ENCODE measurements at regions not wholly inside any gene's neighbourhood (a gene's known extent, or its start where the extent isn't known, plus 50 kb on each side); places are given as distances from the start of the nearest gene placed in this dataset.
"Not testable (repeated sequence)": the region's sequence is repeated elsewhere in the genome, so short reads cannot be mapped to it uniquely, and the experiment has no call there.

DNA sequence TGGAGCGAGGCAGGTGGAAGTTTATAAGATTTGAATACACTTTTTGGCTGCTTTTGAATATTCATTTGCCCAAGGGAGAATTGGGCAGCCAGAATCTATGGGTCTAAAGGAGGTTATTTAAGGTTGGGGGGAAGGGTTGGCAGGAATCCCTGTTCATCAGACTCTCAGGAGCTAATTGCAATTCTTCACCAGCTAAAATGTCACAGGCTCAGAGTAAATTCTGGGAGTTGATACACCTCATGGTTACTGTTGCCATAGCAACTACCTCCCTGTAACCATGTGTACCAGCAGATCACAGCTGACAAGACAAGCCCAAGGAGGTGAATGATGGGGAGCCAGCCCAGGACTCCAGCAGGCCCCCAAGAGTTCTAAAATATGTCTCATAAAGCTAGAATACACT is 75.5 kb downstream of the CAMK2N1 start:
- no peak overlapping the region for H2AFZ ChIP-seq (ENCODE audit: low read length)

DNA sequence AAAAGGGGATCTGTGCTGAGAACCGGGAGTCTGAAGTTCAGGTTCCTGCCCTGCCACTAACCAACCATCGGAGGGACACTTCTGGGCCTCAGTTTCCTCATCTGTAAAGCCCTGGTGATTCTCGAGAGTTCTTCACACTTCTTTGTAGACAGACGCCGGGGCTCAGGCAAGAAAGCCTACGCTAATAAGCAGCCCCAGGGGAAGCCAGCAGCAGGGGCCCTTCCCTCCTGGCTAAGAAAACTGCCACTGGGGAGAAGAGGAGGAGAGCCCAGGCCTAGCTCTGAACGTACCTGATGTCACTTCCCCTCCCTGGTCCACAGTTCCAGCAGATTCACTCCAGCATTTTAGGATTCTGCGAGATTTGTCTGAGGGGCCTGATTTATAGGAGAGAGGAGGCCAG is 76.0 kb downstream of the CAMK2N1 start:
- Histone ChIP-seq H3K27me3 (ENCODE audit: insufficient read depth, low read length, poor library complexity, severe bottlenecking) (no peaks in the 10 kb centered on the region), H3F3A (ENCODE audit: low read depth) (no peaks in the 10 kb centered on the region)

More for the DNA sequence above, 75.5 kb downstream of the CAMK2N1 start:
- H4K20me1 ChIP-seq (ENCODE audit: insufficient read depth, low read length, poor library complexity, severe bottlenecking): no peaks in the 10 kb centered on the region
- H3K27me3 ChIP-seq (ENCODE audit: insufficient read depth, low read length, poor library complexity, severe bottlenecking): no peaks in the 10 kb centered on the region
- H3F3A ChIP-seq (ENCODE audit: low read depth): no peaks in the 10 kb centered on the region
- H3K79me2 ChIP-seq (ENCODE audit: insufficient read depth, low read length): no peaks in the 10 kb centered on the region
- no peak for TF ChIP-seq EZH2phosphoT487 (IDR thresholded peaks at IDR 0.05; ENCODE audit: borderline replicate concordance)
- no peaks in the 10 kb centered on the region for H3K36me3 ChIP-seq (ENCODE audit: insufficient read depth, low read length)
- no peaks in the 10 kb centered on the region for H3K4me1 ChIP-seq (ENCODE audit: insufficient read depth, low read length, poor library complexity, severe bottlenecking)
- no peak overlapping the region for H3K4me3 ChIP-seq (ENCODE audit: low read length, poor library complexity, severe bottlenecking)
- no peak overlapping the region for H3K9ac ChIP-seq (ENCODE audit: low read depth, low read length, poor library complexity, severe bottlenecking)
- H3K4me2 ChIP-seq (ENCODE audit: low read depth, low read length, poor library complexity, severe bottlenecking): no peak overlapping the region
- no peaks in the 10 kb centered on the region for H3K9me2 ChIP-seq (replicated peaks; ENCODE audit: low read depth, low read length)
- H3K9me3 ChIP-seq (ENCODE audit: insufficient read depth, low read depth, low read length): no peaks in the 10 kb centered on the region

DNA sequence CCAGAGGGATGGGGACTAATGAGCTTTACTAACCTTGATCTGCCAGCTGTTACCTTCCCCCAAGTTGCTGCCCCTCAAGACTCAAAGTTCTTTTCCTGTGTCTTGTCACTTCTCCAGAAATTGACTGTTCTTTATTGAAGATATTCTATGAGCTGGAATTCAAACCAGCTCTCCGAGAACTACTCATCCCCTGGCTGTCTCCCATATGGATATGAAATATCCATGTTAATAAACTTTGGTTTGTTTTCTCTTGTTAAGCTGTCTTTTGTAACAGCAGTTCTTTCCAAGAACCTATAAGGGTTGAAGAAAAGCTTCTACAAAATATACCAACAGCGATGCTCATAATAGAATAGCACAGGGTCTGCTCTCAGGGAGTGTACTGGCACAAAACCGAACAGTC is 77.0 kb downstream of the CAMK2N1 start:
- no peaks in the 10 kb centered on the region for H3K27me3 ChIP-seq (ENCODE audit: insufficient read depth, low read length, poor library complexity, severe bottlenecking)
- no peak overlapping the region for H3K9ac ChIP-seq (ENCODE audit: low read depth, low read length, poor library complexity, severe bottlenecking)
- TF ChIP-seq, protein P1, sequence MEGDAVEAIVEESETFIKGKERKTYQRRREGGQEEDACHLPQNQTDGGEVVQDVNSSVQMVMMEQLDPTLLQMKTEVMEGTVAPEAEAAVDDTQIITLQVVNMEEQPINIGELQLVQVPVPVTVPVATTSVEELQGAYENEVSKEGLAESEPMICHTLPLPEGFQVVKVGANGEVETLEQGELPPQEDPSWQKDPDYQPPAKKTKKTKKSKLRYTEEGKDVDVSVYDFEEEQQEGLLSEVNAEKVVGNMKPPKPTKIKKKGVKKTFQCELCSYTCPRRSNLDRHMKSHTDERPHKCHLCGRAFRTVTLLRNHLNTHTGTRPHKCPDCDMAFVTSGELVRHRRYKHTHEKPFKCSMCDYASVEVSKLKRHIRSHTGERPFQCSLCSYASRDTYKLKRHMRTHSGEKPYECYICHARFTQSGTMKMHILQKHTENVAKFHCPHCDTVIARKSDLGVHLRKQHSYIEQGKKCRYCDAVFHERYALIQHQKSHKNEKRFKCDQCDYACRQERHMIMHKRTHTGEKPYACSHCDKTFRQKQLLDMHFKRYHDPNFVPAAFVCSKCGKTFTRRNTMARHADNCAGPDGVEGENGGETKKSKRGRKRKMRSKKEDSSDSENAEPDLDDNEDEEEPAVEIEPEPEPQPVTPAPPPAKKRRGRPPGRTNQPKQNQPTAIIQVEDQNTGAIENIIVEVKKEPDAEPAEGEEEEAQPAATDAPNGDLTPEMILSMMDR (conservative IDR thresholded peaks at IDR 0.05; ENCODE audit: low read length): no peak
- no peak for TF ChIP-seq EZH2phosphoT487 (IDR thresholded peaks at IDR 0.05; ENCODE audit: borderline replicate concordance)
- no peaks in the 10 kb centered on the region for H3K9me2 ChIP-seq (replicated peaks; ENCODE audit: low read depth, low read length)
- no peaks in the 10 kb centered on the region for H3K9me3 ChIP-seq (ENCODE audit: insufficient read depth, low read depth, low read length)
- H3F3A ChIP-seq (ENCODE audit: low read depth): no peaks in the 10 kb centered on the region
- no peaks in the 10 kb centered on the region for H3K79me2 ChIP-seq (ENCODE audit: insufficient read depth, low read length)
- H3K4me1 ChIP-seq (ENCODE audit: insufficient read depth, low read length, poor library complexity, severe bottlenecking): no peaks in the 10 kb centered on the region
- H3K4me2 ChIP-seq (ENCODE audit: low read depth, low read length, poor library complexity, severe bottlenecking): no peak overlapping the region
- no peak overlapping the region for H2AFZ ChIP-seq (ENCODE audit: low read length)
- H3K36me3 ChIP-seq (ENCODE audit: insufficient read depth, low read length): no peaks in the 10 kb centered on the region
- no peak overlapping the region for H3K4me3 ChIP-seq (ENCODE audit: low read length, poor library complexity, severe bottlenecking)
- no peaks in the 10 kb centered on the region for H4K20me1 ChIP-seq (ENCODE audit: insufficient read depth, low read length, poor library complexity, severe bottlenecking)

More for the DNA sequence above, 76.0 kb downstream of the CAMK2N1 start:
- Histone ChIP-seq H3K4me2 (ENCODE audit: low read depth, low read length, poor library complexity, severe bottlenecking) (no peak overlapping the region), H3K9ac (ENCODE audit: low read depth, low read length, poor library complexity, severe bottlenecking) (no peak overlapping the region), H3K36me3 (ENCODE audit: insufficient read depth, low read length) (no peaks in the 10 kb centered on the region), H4K20me1 (ENCODE audit: insufficient read depth, low read length, poor library complexity, severe bottlenecking) (no peaks in the 10 kb centered on the region), H3K79me2 (ENCODE audit: insufficient read depth, low read length) (no peaks in the 10 kb centered on the region), H3K9me2 (replicated peaks; ENCODE audit: low read depth, low read length) (no peaks in the 10 kb centered on the region), H2AFZ (ENCODE audit: low read length) (no peak overlapping the region), H3K4me1 (ENCODE audit: insufficient read depth, low read length, poor library complexity, severe bottlenecking) (no peaks in the 10 kb centered on the region), H3K4me3 (ENCODE audit: low read length, poor library complexity, severe bottlenecking) (no peak overlapping the region), H3K9me3 (ENCODE audit: insufficient read depth, low read depth, low read length) (no peaks in the 10 kb centered on the region)
- TF ChIP-seq EZH2phosphoT487 (IDR thresholded peaks at IDR 0.05; ENCODE audit: borderline replicate concordance): no peak
- TF ChIP-seq, protein P1 (conservative IDR thresholded peaks at IDR 0.05; ENCODE audit: low read length): no peak

DNA sequence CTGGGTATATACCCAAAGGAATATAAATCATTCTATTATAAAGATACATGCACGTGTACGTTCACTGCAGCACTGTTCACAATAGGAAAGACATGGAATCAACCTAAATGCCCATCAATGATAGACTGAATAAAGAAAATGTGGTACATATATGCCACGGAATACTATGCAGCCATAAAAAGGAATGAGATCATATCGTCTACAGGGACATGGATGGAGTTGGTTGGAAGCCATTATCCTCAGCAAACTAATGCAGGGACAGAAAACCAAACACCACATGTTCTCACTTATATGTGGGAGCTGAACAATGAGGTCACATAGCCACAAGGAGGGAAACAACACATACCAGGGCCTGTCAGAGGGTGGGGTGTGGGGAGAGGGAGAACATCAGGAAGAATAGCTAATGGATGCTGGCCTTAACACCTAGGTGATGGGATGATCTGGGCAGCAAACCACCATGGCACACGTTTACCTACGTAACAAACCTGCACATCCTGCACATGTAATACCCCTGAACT is 77.8 kb downstream of the CAMK2N1 start:
- H3K4me1 ChIP-seq (ENCODE audit: insufficient read depth, low read length, poor library complexity, severe bottlenecking); H3K79me2 ChIP-seq (ENCODE audit: insufficient read depth, low read length); H3K4me3 ChIP-seq (ENCODE audit: low read length, poor library complexity, severe bottlenecking); H3K4me2 ChIP-seq (ENCODE audit: low read depth, low read length, poor library complexity, severe bottlenecking); H2AFZ ChIP-seq (ENCODE audit: low read length); H3F3A ChIP-seq (ENCODE audit: low read depth); H3K9me2 ChIP-seq (replicated peaks; ENCODE audit: low read depth, low read length); H3K9me3 ChIP-seq (ENCODE audit: insufficient read depth, low read depth, low read length); H3K27me3 ChIP-seq (ENCODE audit: insufficient read depth, low read length, poor library complexity, severe bottlenecking); H3K36me3 ChIP-seq (ENCODE audit: insufficient read depth, low read length); H4K20me1 ChIP-seq (ENCODE audit: insufficient read depth, low read length, poor library complexity, severe bottlenecking); H3K9ac ChIP-seq (ENCODE audit: low read depth, low read length, poor library complexity, severe bottlenecking): not testable (repeated sequence)

All from Loucy (cell line).